NCI-H1436 (cell line): ENCODE measurements at regions not wholly inside any gene's neighbourhood (a gene's known extent, or its start where the extent isn't known, plus 50 kb on each side); places are given as distances from the start of the nearest gene placed in this dataset.

ENCODE experiments used
- DNase-seq: peaks from one replicate; lab custom pipeline; 2025; lab: John Stamatoyannopoulos, UW

DNA sequence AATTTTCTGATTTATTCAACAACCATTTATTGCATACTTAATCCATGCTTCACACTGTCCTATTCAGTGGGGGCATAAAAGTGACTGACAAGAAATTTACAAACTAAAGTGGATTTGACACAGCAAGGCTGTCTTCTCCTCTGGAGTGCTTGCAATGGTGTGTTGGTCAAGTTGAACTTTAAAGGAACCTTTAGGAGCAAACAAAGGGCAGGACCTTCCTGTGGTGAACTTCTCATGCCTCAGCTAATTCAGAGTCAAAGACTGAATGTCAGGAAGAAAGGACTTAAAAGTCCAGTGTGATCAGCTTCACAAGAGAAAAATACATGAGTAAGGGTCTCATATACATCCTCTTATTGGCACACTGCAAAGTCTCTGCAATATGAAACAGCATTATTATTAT, 60.8 kb upstream of the TENT5A start:
- no peak for DNase-seq

DNA sequence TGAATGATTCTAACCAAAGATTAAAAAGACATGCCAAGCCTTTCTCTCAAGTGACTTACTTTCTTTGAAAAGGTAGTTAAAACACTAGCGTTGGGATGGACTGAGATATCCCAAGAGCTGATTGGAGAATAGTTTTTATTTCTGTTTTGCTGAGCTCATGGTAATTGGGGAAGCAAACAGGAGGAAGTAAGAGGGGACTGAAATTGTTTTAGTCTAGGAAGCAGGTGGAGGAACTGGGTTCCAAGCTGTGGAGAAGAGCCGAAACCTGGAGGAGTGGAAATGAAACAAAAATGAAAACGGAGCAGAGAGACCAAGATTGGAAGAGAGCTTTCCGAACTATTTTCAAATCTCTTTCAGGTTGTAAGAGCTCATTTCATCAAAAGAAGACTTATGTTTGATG, 59.9 kb upstream of the TENT5A start:
- no peak for DNase-seq

DNA sequence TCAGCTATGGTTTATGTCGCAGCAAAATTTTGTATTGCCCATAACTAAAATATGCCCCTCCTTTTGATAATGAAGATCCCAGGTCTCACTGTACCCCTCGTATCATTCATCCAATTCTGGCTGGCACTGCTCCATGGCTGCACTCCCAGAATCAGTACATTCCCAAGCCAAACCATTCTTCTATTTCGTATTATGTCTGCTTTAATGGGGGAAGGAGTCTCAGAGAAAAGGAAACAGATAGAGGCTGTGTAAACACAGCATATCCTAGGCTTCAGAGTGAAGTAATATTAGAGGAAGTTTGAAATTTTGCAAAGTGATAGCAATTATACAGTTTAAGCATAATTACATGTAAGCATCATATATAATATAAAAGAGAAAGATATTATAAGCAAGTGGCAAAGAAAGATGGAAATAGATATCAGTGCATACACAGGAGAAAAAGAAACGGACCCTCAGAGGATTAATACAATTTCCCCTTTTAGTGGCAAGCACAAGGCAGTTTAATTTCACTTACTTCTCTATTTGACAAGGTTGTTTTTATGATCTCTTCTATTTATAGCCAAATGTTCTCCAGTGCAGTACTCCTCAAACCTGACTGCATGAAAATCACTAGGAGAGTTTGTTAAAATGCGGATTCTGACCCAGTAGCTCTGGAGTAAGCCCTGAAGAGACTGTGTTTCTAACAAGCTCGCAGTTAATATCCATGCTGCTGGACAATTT, 56.5 kb upstream of the TENT5A start:
- no peak for DNase-seq

DNA sequence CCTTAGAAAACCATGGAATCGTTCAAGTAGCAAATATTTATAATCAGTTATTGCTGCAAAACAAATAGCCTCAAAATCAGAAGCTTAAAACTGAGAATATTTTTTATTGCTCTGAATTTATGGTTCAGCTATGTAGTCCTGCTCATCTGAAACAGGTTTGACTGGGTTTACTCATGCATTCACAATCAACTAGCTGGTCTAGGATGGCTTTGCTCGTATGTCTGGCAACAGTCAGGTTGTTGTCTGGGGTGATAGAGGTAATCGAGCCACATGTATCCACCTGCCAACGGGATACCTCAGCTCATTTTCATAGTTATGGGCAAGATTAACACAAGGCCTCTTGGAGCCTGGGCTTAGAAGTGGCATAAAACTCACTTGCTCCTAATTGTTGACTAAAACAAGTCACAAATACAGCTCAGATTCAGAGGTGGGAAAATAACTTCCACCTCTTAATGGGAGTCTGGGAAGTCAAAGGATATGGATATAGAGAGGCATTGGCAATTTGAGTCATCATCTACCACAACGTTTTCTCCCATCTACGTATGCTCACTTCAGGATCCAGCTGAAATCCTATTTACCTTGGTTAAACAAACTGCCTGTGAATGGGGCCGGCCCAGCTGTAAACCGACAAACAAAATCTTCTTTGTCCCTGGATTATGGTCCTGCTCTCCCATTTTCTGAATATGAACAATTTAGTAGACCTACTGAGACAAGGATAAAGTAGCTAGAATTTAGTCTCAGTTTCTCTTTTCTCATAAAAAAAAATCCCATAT, 54.5 kb upstream of the TENT5A start:
- DNase-seq, result no peak

DNA sequence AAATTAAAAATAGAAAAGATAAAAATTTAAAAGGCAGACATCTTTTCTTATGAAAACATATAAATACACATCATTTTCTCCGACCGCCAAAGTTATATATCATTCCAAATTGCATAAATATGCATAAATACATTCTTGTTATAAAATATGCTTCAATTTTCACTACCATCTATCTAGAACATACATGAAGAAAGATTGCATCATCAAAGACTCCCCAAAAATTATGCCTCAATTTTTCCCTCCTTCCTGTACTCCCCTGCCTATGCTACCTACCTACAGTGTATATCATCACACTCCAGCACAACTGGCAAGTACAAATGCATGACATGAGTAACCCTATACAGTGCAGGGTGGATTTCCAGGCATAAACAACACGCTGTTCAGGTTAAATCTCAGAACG, 49.9 kb upstream of the TENT5A start:
- DNase-seq, result no peak
